A549 (cell line): ENCODE measurements at regions not wholly inside any gene's neighbourhood (a gene's known extent, or its start where the extent isn't known, plus 50 kb on each side); places are given as distances from the start of the nearest gene placed in this dataset.

ENCODE experiments used
- ATAC-seq, 2 experiments: fragments of 200-7000 bp in 1 of 2; fragments of >200 bp in 1 of 2; cut with Nextera tagmentation in 1 of 2; cut with Tn5 transposase in 1 of 2; 3 replicates each; pipeline versions ENCODE4 v1.8.0 to v1.9.1; 2018 to 2020; ENCODE audit warnings: mild to moderate bottlenecking in 1 of 2, moderate library complexity in 1 of 2
- CTCF ChIA-PET: fragments of 300-600 bp; sonication (Branson Sonifier 250); formaldehyde crosslinking; extraction: SDS; loops from one replicate; lab custom pipeline; 2021; ENCODE audit warnings: antibody characterized with exemption, inconsistent platforms; lab: Yijun Ruan, JAX
- POLR2A ChIA-PET: fragments of 350-600 bp; formaldehyde crosslinking; extraction: SDS; loops from one replicate; lab custom pipeline; 2021; ENCODE audit warnings: antibody characterized with exemption, inconsistent platforms; lab: Yijun Ruan, JAX
- DNase-seq, 2 experiments: peaks; one replicate each; pipeline versions ENCODE4 v3.0.0 to v3.0.0-alpha.2; 2011 to 2016; ENCODE audit warnings: low read depth in 1 of 2, low spot score in 1 of 2
- FAIRE-seq: peaks from 2 replicates; lab custom pipeline; 2011; peaks lifted over from hg19 to GRCh38; lab: Jason Lieb, UNC
- H3K27ac ChIP-seq, 2 experiments: fragments of >200 bp; sonication (Bioruptor Twin); formaldehyde crosslinking; 3 replicates each; pipeline ENCODE4 v1.5.1; 2016 to 2017
- H3K4me1 ChIP-seq: fragments of >200 bp; sonication (Bioruptor Twin); formaldehyde crosslinking; 3 replicates; pipeline ENCODE4 v1.6.1; 2016
- H3K4me2 ChIP-seq: fragments of >200 bp; sonication (Bioruptor Twin); formaldehyde crosslinking; 3 replicates; pipeline ENCODE4 v1.6.1; 2016
- H3K4me3 ChIP-seq: fragments of >200 bp; sonication (Bioruptor Twin); formaldehyde crosslinking; 3 replicates; pipeline ENCODE4 v1.5.1; 2016
- H3K9me3 ChIP-seq: fragments of >200 bp; sonication (Bioruptor Twin); formaldehyde crosslinking; 3 replicates; pipeline ENCODE4 v1.6.1; 2016
- BHLHE40 ChIP-seq: IDR thresholded peaks from 2 replicates; pipeline ENCODE4 v1.6.1; 2012; ENCODE audit warnings: low read depth, low read length, inconsistent platforms
- CBX2 ChIP-seq: fragments of 200-600 bp; sonication (generic); IDR thresholded peaks from 2 replicates; pipeline ENCODE4 v1.6.1; 2016; ENCODE audit warnings: low read depth, mild to moderate bottlenecking, borderline replicate concordance
- CBX8 ChIP-seq: fragments of 200-600 bp; sonication (generic); IDR thresholded peaks from 2 replicates; pipeline ENCODE4 v1.6.1; 2016
- EHF ChIP-seq: fragments of 250-450 bp; sonication (Bioruptor Pico); IDR thresholded peaks from 2 replicates; pipeline ENCODE4 v1.5.0; 2020; ENCODE audit warnings: mild to moderate bottlenecking
- FOSB ChIP-seq: fragments of 250-450 bp; sonication (Bioruptor Pico); IDR thresholded peaks from 2 replicates; pipeline ENCODE4 v1.5.0; 2020; ENCODE audit warnings: mild to moderate bottlenecking, moderate library complexity
- FOXS1 ChIP-seq: fragments of 250-450 bp; sonication (Bioruptor Pico); IDR thresholded peaks from 2 replicates; pipeline ENCODE4 v1.5.0; 2020; ENCODE audit warnings: mild to moderate bottlenecking, moderate library complexity
- GATA3 ChIP-seq: IDR thresholded peaks from 2 replicates; pipeline ENCODE4 v1.6.1; 2012; ENCODE audit warnings: borderline replicate concordance
- HDAC2 ChIP-seq: fragments of 200-600 bp; sonication (generic); IDR thresholded peaks from 2 replicates; pipeline ENCODE4 v1.6.1; 2016
- HEYL ChIP-seq: fragments of 250-450 bp; sonication (Bioruptor Pico); IDR thresholded peaks from 2 replicates; pipeline ENCODE4 v1.8.0; 2021; ENCODE audit warnings: mild to moderate bottlenecking, moderate library complexity
- HOXA7 ChIP-seq: fragments of 250-450 bp; sonication (Bioruptor Pico); IDR thresholded peaks from 2 replicates; pipeline ENCODE4 v1.5.0; 2020; ENCODE audit warnings: mild to moderate bottlenecking, moderate library complexity
- JUN ChIP-seq, 2 experiments: fragments of >200 bp; sonication (Bioruptor Twin); formaldehyde crosslinking; IDR thresholded peaks; 2 replicates in 1 of 2; 3 replicates in 1 of 2; pipeline ENCODE4 v1.6.1; 2016 to 2017
- KDM1A ChIP-seq: fragments of 200-600 bp; sonication (generic); IDR thresholded peaks from 2 replicates; pipeline ENCODE4 v1.6.1; 2016; ENCODE audit warnings: low read depth, mild to moderate bottlenecking
- KDM5A ChIP-seq: fragments of 200-600 bp; sonication (generic); IDR thresholded peaks from 2 replicates; pipeline ENCODE4 v1.6.1; 2016; ENCODE audit warnings: antibody characterized with exemption, mild to moderate bottlenecking
- MYC ChIP-seq: IDR thresholded peaks from 2 replicates; pipeline ENCODE4 v1.6.1; 2012; ENCODE audit warnings: mild to moderate bottlenecking, inconsistent platforms, low read length, improper control_type of control experiment, borderline replicate concordance
- NFE2L2 ChIP-seq: fragments of 150-350 bp; conservative IDR thresholded peaks from 2 replicates; pipeline ENCODE4 v1.6.1; 2014; ENCODE audit warnings: low read length
- POLR2A ChIP-seq: IDR thresholded peaks from 2 replicates; pipeline ENCODE4 v1.6.1; 2012; ENCODE audit warnings: mild to moderate bottlenecking, low read length
- POLR2AphosphoS2 ChIP-seq: conservative IDR thresholded peaks from 2 replicates; pipeline ENCODE4 v1.6.1; 2012; ENCODE audit warnings: low read length, improper control_type of control experiment, inconsistent platforms
- RARB ChIP-seq: fragments of 250-450 bp; sonication (Bioruptor Pico); IDR thresholded peaks from 2 replicates; pipeline ENCODE4 v1.8.0; 2021; ENCODE audit warnings: mild to moderate bottlenecking, moderate library complexity
- RFX5 ChIP-seq: fragments of 450-650 bp; IDR thresholded peaks from 2 replicates; pipeline ENCODE4 v1.7.1; 2014; ENCODE audit warnings: antibody characterized with exemption, mild to moderate bottlenecking, moderate library complexity
- SMC3 ChIP-seq: fragments of >200 bp; sonication (Bioruptor Twin); formaldehyde crosslinking; IDR thresholded peaks from 3 replicates; pipeline ENCODE4 v1.6.1; 2018; ENCODE audit warnings: inconsistent platforms
- TP53 ChIP-seq: fragments of 250-450 bp; sonication (Bioruptor Pico); IDR thresholded peaks from 2 replicates; pipeline ENCODE4 v1.5.0; 2021; ENCODE audit warnings: mild to moderate bottlenecking, moderate library complexity
- ZFP36 ChIP-seq: fragments of 450-650 bp; IDR thresholded peaks from 2 replicates; pipeline ENCODE4 v1.6.1; 2014; ENCODE audit warnings: borderline replicate concordance; ENCODE audit not compliant: partially characterized antibody
- ZNF302 ChIP-seq: fragments of 250-450 bp; sonication (Bioruptor Pico); IDR thresholded peaks from 2 replicates; pipeline ENCODE4 v1.9.0; 2021; ENCODE audit warnings: inconsistent platforms, mild to moderate bottlenecking, moderate library complexity
- WGBS: methylation state at CpG from one replicate; pipeline ENCODE4 v1.1.6; 2017; ENCODE audit errors: missing lambda C conversion rate; 5-methylcytosine and 5-hydroxymethylcytosine counted together
- TF ChIP-seq, protein P1 (sequence below): fragments of 150-350 bp; IDR thresholded peaks from 2 replicates; pipeline ENCODE4 v1.6.1; 2014; ENCODE audit warnings: low read depth, mild to moderate bottlenecking, low read length
- TF ChIP-seq, protein P2 (sequence below): fragments of >200 bp; sonication (Bioruptor Twin); formaldehyde crosslinking; IDR thresholded peaks from 3 replicates; pipeline ENCODE4 v1.5.1; 2016
- TF ChIP-seq, protein P3 (sequence below): IDR thresholded peaks from 2 replicates; pipeline ENCODE4 v1.6.1; 2012
- TF ChIP-seq, protein P4 (sequence below): IDR thresholded peaks from 2 replicates; pipeline ENCODE4 v1.6.1; 2012; ENCODE audit warnings: low read depth, borderline replicate concordance
- TF ChIP-seq, protein P5 (sequence below): fragments of 200-600 bp; sonication (generic); IDR thresholded peaks from 2 replicates; pipeline ENCODE4 v1.6.1; 2016; ENCODE audit warnings: antibody characterized with exemption, mild to moderate bottlenecking, moderate library complexity
- TF ChIP-seq, protein P6 (sequence below): fragments of 250-450 bp; sonication (Bioruptor Pico); IDR thresholded peaks from 2 replicates; pipeline ENCODE4 v1.5.0; 2020; ENCODE audit warnings: low read depth, mild to moderate bottlenecking, moderate library complexity

DNA sequence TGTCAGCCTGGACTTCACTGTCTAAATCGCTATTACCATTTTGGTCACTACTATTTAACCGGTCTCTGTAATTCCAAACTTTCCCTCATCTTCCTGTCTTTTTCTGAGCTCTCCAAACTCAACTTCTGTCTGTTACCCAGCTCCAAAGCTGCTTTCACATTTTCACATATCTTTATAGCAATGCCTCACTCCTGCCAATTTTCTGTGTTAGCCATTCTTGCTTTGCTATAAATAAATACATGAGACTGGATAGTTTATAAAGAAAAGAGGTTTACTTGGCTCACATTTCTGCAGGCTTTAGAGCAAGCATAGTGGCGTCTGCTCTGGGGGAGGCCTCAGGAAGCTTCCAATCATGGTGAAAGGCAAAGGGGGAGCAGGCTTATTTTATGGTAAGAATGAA, 368.3 kb upstream of the GNPDA2 start (continued):
- TF ChIP-seq, protein P1, sequence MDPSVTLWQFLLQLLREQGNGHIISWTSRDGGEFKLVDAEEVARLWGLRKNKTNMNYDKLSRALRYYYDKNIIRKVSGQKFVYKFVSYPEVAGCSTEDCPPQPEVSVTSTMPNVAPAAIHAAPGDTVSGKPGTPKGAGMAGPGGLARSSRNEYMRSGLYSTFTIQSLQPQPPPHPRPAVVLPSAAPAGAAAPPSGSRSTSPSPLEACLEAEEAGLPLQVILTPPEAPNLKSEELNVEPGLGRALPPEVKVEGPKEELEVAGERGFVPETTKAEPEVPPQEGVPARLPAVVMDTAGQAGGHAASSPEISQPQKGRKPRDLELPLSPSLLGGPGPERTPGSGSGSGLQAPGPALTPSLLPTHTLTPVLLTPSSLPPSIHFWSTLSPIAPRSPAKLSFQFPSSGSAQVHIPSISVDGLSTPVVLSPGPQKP = no peak
- TF ChIP-seq BHLHE40 (no peak), ZFP36 (no peak), MYC (no peak), RARB (CRISPR knock-in tag) (no peak), SMC3 (no peak), KDM1A (no peak), NFE2L2 (no peak)

DNA sequence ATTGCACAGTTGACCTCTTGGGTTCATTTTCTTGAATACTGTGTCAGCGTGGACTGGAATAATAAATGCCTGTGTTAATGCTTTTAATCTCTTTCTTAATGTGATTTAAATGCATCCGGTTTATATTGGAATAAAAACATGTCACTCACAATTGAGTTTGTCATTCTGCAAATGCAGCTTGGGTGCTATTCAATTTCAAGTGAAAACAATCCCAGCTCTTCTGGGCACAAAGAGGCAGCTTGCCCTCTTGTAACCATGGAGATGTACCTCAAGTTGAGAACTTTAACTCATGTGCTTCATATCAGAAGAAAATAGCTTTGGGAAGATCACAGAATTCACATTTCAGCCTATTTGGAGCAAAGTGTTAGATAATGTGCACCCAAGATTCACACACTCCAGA, 355.7 kb upstream of the GNPDA2 start:
- no peak overlapping the region for H3K27ac ChIP-seq
- ChIA-PET CTCF (no interaction called here), POLR2A (no interaction called here)
- FAIRE-seq = no peak
- 4% methylated on average over 2 of the region's 2 CpGs for WGBS
- ATAC-seq = no peak
- no peaks in the 10 kb centered on the region for H3K4me1 ChIP-seq
- H3K9me3 ChIP-seq = no peaks in the 10 kb centered on the region
- H3K4me2 ChIP-seq = no peak overlapping the region
- H3K4me3 ChIP-seq = no peak overlapping the region
- no peak for DNase-seq
- no peak for TF ChIP-seq HDAC2
- no peak for TF ChIP-seq FOXS1 (CRISPR knock-in tag)
- TF ChIP-seq KDM1A = no peak
- TF ChIP-seq ZNF302 = no peak
- TF ChIP-seq CBX8 = no peak
- TF ChIP-seq NFE2L2 = no peak
- no peak for TF ChIP-seq GATA3
- TF ChIP-seq POLR2A = no peak
- no peak for TF ChIP-seq JUN (IDR thresholded peaks at IDR 0.05)
- no peak for TF ChIP-seq SMC3
- TF ChIP-seq, protein P2, sequence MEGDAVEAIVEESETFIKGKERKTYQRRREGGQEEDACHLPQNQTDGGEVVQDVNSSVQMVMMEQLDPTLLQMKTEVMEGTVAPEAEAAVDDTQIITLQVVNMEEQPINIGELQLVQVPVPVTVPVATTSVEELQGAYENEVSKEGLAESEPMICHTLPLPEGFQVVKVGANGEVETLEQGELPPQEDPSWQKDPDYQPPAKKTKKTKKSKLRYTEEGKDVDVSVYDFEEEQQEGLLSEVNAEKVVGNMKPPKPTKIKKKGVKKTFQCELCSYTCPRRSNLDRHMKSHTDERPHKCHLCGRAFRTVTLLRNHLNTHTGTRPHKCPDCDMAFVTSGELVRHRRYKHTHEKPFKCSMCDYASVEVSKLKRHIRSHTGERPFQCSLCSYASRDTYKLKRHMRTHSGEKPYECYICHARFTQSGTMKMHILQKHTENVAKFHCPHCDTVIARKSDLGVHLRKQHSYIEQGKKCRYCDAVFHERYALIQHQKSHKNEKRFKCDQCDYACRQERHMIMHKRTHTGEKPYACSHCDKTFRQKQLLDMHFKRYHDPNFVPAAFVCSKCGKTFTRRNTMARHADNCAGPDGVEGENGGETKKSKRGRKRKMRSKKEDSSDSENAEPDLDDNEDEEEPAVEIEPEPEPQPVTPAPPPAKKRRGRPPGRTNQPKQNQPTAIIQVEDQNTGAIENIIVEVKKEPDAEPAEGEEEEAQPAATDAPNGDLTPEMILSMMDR = no peak
- no peak for TF ChIP-seq RFX5
- no peak for TF ChIP-seq KDM5A
- no peak for TF ChIP-seq FOSB (CRISPR knock-in tag)
- TF ChIP-seq CBX2 = no peak
- TF ChIP-seq POLR2AphosphoS2 = no peak
- no peak for TF ChIP-seq EHF (CRISPR knock-in tag)
- TF ChIP-seq TP53 (CRISPR knock-in tag) = no peak
- TF ChIP-seq, protein P3, sequence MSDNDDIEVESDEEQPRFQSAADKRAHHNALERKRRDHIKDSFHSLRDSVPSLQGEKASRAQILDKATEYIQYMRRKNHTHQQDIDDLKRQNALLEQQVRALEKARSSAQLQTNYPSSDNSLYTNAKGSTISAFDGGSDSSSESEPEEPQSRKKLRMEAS = no peak
- TF ChIP-seq HEYL = no peak

DNA sequence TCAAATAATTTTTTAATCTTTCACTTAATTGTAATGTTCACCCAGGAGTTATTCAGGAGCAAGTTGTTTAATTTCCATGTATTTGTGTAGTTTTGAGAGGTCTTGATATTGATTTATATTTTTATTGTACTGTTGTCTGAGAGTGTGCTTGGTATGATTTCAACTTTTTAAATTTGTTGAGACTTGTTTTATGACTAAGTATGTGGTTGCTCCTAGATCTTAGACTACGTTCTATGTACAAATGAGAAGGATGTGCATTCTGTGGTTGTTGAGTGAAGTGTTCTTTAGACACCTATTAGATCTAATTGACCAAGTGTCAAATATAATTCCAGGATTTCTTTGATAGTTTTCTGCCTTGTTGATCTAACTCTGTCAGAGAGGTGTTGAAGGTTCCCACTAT, 353.3 kb upstream of the GNPDA2 start:
- WGBS = 0% methylated on average over 1 of the region's 1 CpG
- POLR2A ChIA-PET = no interaction called here
- CTCF ChIA-PET = no interaction called here
- H3K9me3 ChIP-seq = no peaks in the 10 kb centered on the region
- H3K4me1 ChIP-seq = no peaks in the 10 kb centered on the region
- no peak overlapping the region for H3K4me2 ChIP-seq
- no peak for DNase-seq
- no peak overlapping the region for H3K4me3 ChIP-seq
- no peak for FAIRE-seq
- ATAC-seq = no peak
- H3K27ac ChIP-seq = no peak overlapping the region
- TF ChIP-seq, protein P4, sequence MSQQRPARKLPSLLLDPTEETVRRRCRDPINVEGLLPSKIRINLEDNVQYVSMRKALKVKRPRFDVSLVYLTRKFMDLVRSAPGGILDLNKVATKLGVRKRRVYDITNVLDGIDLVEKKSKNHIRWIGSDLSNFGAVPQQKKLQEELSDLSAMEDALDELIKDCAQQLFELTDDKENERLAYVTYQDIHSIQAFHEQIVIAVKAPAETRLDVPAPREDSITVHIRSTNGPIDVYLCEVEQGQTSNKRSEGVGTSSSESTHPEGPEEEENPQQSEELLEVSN = no peak
- TF ChIP-seq, protein P5, sequence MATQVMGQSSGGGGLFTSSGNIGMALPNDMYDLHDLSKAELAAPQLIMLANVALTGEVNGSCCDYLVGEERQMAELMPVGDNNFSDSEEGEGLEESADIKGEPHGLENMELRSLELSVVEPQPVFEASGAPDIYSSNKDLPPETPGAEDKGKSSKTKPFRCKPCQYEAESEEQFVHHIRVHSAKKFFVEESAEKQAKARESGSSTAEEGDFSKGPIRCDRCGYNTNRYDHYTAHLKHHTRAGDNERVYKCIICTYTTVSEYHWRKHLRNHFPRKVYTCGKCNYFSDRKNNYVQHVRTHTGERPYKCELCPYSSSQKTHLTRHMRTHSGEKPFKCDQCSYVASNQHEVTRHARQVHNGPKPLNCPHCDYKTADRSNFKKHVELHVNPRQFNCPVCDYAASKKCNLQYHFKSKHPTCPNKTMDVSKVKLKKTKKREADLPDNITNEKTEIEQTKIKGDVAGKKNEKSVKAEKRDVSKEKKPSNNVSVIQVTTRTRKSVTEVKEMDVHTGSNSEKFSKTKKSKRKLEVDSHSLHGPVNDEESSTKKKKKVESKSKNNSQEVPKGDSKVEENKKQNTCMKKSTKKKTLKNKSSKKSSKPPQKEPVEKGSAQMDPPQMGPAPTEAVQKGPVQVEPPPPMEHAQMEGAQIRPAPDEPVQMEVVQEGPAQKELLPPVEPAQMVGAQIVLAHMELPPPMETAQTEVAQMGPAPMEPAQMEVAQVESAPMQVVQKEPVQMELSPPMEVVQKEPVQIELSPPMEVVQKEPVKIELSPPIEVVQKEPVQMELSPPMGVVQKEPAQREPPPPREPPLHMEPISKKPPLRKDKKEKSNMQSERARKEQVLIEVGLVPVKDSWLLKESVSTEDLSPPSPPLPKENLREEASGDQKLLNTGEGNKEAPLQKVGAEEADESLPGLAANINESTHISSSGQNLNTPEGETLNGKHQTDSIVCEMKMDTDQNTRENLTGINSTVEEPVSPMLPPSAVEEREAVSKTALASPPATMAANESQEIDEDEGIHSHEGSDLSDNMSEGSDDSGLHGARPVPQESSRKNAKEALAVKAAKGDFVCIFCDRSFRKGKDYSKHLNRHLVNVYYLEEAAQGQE = no peak
- TF ChIP-seq HOXA7 (CRISPR knock-in tag) (no peak), POLR2A (no peak), RFX5 (no peak), MYC (no peak), TP53 (CRISPR knock-in tag) (no peak)
- TF ChIP-seq, protein P6, sequence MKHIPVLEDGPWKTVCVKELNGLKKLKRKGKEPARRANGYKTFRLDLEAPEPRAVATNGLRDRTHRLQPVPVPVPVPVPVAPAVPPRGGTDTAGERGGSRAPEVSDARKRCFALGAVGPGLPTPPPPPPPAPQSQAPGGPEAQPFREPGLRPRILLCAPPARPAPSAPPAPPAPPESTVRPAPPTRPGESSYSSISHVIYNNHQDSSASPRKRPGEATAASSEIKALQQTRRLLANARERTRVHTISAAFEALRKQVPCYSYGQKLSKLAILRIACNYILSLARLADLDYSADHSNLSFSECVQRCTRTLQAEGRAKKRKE = no peak
